Right atrium auricular region (tissue), 2 donors: ENCODE measurements at regions not wholly inside any gene's neighbourhood (a gene's known extent, or its start where the extent isn't known, plus 50 kb on each side); places are given as distances from the start of the nearest gene placed in this dataset.

ENCODE experiments used
- DNase-seq: peaks from one replicate; pipeline ENCODE4 v3.0.0-alpha.2; 2019; ENCODE audit warnings: low spot score
- H3K27ac ChIP-seq, 2 donors: fragments of 200-600 bp; sonication (generic); 1 replicate in 1 of 2; 2 replicates in 1 of 2; pipeline ENCODE4 v1.5.1; 2016 to 2019
- H3K27me3 ChIP-seq, 2 donors: fragments of 200-600 bp; sonication (generic); one replicate each; pipeline versions ENCODE4 v1.5.1 to v1.6.0; 2017 to 2019
- H3K36me3 ChIP-seq: fragments of 200-600 bp; sonication (generic); one replicate; pipeline ENCODE4 v1.5.1; 2016
- H3K4me1 ChIP-seq, 2 donors: fragments of 200-600 bp; sonication (generic); one replicate each; pipeline versions ENCODE4 v1.5.1 to v1.6.0; 2017 to 2019
- H3K4me3 ChIP-seq, 2 donors: fragments of 200-600 bp; sonication (generic); 1 replicate in 1 of 2; 2 replicates in 1 of 2; pipeline ENCODE4 v1.5.1; 2017 to 2019; ENCODE audit warnings: mild to moderate bottlenecking in 1 of 2, moderate library complexity in 1 of 2
- H3K9me3 ChIP-seq, 2 donors: fragments of 200-600 bp; sonication (generic); one replicate each; pipeline ENCODE4 v1.5.1; 2019
- TF ChIP-seq, protein P1 (sequence below), 2 donors: fragments of 200-600 bp; sonication (generic); IDR thresholded peaks; one replicate each; pipeline ENCODE4 v1.5.1; 2019; ENCODE audit warnings: antibody characterized with exemption in 2 of 2

DNA sequence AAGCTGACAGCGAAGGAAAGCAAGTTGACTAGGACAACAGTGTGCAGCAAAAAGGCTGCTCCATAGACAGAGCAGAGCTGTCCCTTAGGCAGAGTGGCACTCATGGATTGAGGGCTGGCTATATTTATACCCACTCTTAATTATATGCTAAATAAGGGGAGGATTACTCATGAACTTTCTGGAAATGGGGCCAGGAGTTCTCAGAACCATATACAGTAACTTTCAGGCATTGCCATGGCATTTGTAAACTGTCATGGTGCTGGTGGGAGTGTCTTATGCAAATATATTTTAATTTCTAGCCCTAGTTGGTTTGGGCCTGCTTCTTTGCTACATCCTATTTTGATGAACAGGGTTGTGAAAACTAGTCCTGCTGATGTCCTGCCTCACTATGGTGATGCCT is 279.5 kb upstream of the MGAT5 start:
- H3K9me3 ChIP-seq: no peaks in the 10 kb centered on the region
- H3K36me3 ChIP-seq: no peaks in the 10 kb centered on the region
- no peak for DNase-seq
- H3K4me3 ChIP-seq: no peak overlapping the region
- H3K4me1 ChIP-seq: peaks cover 0 to 14% of the 10 kb centered on the region in 2 donors
- H3K27me3 ChIP-seq: no peaks in the 10 kb centered on the region
- H3K27ac ChIP-seq: no peak overlapping the region
- TF ChIP-seq, protein P1, sequence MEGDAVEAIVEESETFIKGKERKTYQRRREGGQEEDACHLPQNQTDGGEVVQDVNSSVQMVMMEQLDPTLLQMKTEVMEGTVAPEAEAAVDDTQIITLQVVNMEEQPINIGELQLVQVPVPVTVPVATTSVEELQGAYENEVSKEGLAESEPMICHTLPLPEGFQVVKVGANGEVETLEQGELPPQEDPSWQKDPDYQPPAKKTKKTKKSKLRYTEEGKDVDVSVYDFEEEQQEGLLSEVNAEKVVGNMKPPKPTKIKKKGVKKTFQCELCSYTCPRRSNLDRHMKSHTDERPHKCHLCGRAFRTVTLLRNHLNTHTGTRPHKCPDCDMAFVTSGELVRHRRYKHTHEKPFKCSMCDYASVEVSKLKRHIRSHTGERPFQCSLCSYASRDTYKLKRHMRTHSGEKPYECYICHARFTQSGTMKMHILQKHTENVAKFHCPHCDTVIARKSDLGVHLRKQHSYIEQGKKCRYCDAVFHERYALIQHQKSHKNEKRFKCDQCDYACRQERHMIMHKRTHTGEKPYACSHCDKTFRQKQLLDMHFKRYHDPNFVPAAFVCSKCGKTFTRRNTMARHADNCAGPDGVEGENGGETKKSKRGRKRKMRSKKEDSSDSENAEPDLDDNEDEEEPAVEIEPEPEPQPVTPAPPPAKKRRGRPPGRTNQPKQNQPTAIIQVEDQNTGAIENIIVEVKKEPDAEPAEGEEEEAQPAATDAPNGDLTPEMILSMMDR (IDR thresholded peaks at IDR 0.05): no peak

DNA sequence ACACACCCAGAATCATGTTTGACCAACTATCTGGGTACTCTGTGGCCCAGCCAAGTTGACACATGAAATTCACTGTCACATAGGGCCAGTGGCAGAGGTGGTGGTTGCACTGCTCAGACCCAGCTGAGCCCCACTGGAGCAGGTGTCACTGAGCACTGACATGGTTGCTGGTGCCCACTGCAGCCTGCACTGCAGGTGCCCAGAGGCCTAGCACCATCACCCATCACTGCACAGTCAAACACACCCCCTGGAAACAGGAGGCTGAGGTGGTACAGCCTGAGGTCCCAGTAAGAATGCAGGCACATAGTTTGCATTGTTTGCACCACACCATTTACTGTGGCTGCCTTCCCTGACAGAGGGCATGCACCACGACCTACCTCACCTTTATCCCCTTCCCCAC is 278.7 kb upstream of the MGAT5 start:
- Histone ChIP-seq H3K27ac (no peak overlapping the region), H3K4me3 (no peak overlapping the region), H3K27me3 (no peaks in the 10 kb centered on the region), H3K9me3 (no peaks in the 10 kb centered on the region), H3K36me3 (no peaks in the 10 kb centered on the region), H3K4me1 (peaks cover 0 to 14% of the 10 kb centered on the region in 2 donors)
- DNase-seq: no peak
- TF ChIP-seq, protein P1 (IDR thresholded peaks at IDR 0.05): no peak

- no peaks in the 10 kb centered on the region for H3K9me3 ChIP-seq
- no peak overlapping the region for H3K4me3 ChIP-seq
- peaks cover 0 to 14% of the 10 kb centered on the region in 2 donors for H3K4me1 ChIP-seq
- DNase-seq: no peak
- no peaks in the 10 kb centered on the region for H3K36me3 ChIP-seq
- no peaks in the 10 kb centered on the region for H3K27me3 ChIP-seq
- TF ChIP-seq, protein P1 (IDR thresholded peaks at IDR 0.05): no peak
- no peak overlapping the region for H3K27ac ChIP-seq
These were observed 278.0 kb upstream of the MGAT5 start for GRCh38 chr2:133975676-133976428.

GRCh38 chr2:133976659-133977058 is 277.2 kb upstream of the MGAT5 start:
- DNase-seq: no peak
- H3K36me3 ChIP-seq: no peaks in the 10 kb centered on the region
- H3K4me3 ChIP-seq: no peak overlapping the region
- TF ChIP-seq, protein P1 (IDR thresholded peaks at IDR 0.05): no peak
- no peaks in the 10 kb centered on the region for H3K27me3 ChIP-seq
- no peaks in the 10 kb centered on the region for H3K9me3 ChIP-seq
- no peak overlapping the region for H3K27ac ChIP-seq
- peaks cover 0 to 14% of the 10 kb centered on the region in 2 donors for H3K4me1 ChIP-seq

DNA sequence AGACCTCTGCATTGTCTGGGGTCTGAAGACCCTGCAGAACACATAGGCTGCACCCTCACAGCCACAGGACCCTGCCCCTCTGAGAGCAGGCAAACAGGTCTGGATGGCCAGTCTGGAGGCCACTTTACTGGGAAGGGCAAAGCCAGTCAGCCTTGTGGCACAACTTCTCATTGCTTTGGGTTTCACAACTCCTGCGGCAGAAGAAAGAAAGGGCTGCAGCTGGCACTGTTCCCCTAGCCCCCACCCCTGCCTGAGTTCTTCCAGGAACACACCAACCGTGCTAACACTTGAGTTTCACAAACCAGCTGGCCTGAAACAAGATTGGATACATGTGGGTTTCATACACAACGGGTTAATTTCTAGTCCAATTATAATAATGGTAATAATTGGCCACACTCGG is 276.5 kb upstream of the MGAT5 start:
- no peak for DNase-seq
- Histone ChIP-seq H3K36me3 (no peaks in the 10 kb centered on the region), H3K27me3 (no peaks in the 10 kb centered on the region), H3K4me3 (no peak overlapping the region), H3K9me3 (no peaks in the 10 kb centered on the region), H3K27ac (no peak overlapping the region), H3K4me1 (peaks cover 0 to 14% of the 10 kb centered on the region in 2 donors)
- TF ChIP-seq, protein P1 (IDR thresholded peaks at IDR 0.05): no peak

- DNase-seq: no peak
- Histone ChIP-seq H3K27me3 (no peaks in the 10 kb centered on the region), H3K4me3 (no peak overlapping the region), H3K27ac (no peak overlapping the region), H3K9me3 (no peaks in the 10 kb centered on the region), H3K36me3 (no peaks in the 10 kb centered on the region), H3K4me1 (peaks cover 0 to 15% of the 10 kb centered on the region in 2 donors)
- TF ChIP-seq, protein P1 (IDR thresholded peaks at IDR 0.05): no peak
These were observed 271.6 kb upstream of the MGAT5 start for GRCh38 chr2:133982256-133982655.
